ENCODE measurements at regions not wholly inside any gene's neighbourhood (a gene's known extent, or its start where the extent isn't known, plus 50 kb on each side); places are given as distances from the start of the nearest gene placed in this dataset.

GRCh38 chrX:38965888-38966287 is 164.6 kb downstream of the MID1IP1 start:
- TF ChIP-seq CTCF (IDR thresholded peaks at IDR 0.05; ENCODE audit: low read depth, low read length) (no peak), EZH2phosphoT487 (IDR thresholded peaks at IDR 0.05; ENCODE audit: low read depth) (no peak)

Measured in OCI-LY3 (cell line).